H1 (cell line): ENCODE measurements at regions not wholly inside any gene's neighbourhood (a gene's known extent, or its start where the extent isn't known, plus 50 kb on each side); places are given as distances from the start of the nearest gene placed in this dataset.

Experiments
- BCL11A ChIP-seq, 2 experiments: IDR thresholded peaks; one replicate each; pipeline ENCODE4 v1.6.1; 2011; ENCODE audit warnings: low read depth in 2 of 2, low read length in 2 of 2, mild to moderate bottlenecking in 2 of 2
- CBX5 ChIP-seq: fragments of 300-800, 300-1000 bp; sonication (generic); IDR thresholded peaks from 2 replicates; pipeline ENCODE4 v1.7.1; 2016; ENCODE audit warnings: antibody characterized with exemption, low read length, low read depth
- JUND ChIP-seq: IDR thresholded peaks from 2 replicates; pipeline ENCODE4 v1.6.1; 2011; ENCODE audit warnings: mild to moderate bottlenecking, improper control_type of control experiment, low read length
- POLR2AphosphoS5 ChIP-seq: IDR thresholded peaks from 2 replicates; pipeline ENCODE4 v1.6.1; 2011; ENCODE audit warnings: low read depth, low read length
- SUZ12 ChIP-seq: fragments of 200-600 bp; sonication (generic); IDR thresholded peaks from 2 replicates; pipeline ENCODE4 v1.6.1; 2012; ENCODE audit warnings: mild to moderate bottlenecking, inconsistent platforms, low read length, moderate library complexity, mixed read lengths
- USF2 ChIP-seq: IDR thresholded peaks from 2 replicates; pipeline ENCODE4 v1.6.1; 2011; ENCODE audit warnings: low read length, improper control_type of control experiment

GRCh38 chr6:47404435-47404834 lies 73.2 kb upstream of the CD2AP start (continued):
- no peak for TF ChIP-seq SUZ12
- TF ChIP-seq CBX5, result no peak
- TF ChIP-seq BCL11A (IDR thresholded peaks at IDR 0.05; ENCODE audit: low read depth in 2 of 2, low read length in 2 of 2), result no peak
- no peak for TF ChIP-seq POLR2AphosphoS5
- no peak for TF ChIP-seq USF2
- TF ChIP-seq JUND, result no peak
